ENCODE measurements at regions not wholly inside any gene's neighbourhood (a gene's known extent, or its start where the extent isn't known, plus 50 kb on each side); places are given as distances from the start of the nearest gene placed in this dataset.

- no peak for TF ChIP-seq CTCF (IDR thresholded peaks at IDR 0.05)
- no peak for TF ChIP-seq EP300 (IDR thresholded peaks at IDR 0.05)
Observed at GRCh38 chr3:31450345-31450744, 82.4 kb upstream of the STT3B start.
